GM19025 (cell line): ENCODE measurements at regions not wholly inside any gene's neighbourhood (a gene's known extent, or its start where the extent isn't known, plus 50 kb on each side); places are given as distances from the start of the nearest gene placed in this dataset.
A peak's percentile ranks its signal among the peaks of the same experiment; 100 is the strongest.

Source experiments
- ATAC-seq: cut with Tn5 transposase; IDR thresholded peaks from one replicate; pipeline ENCODE4 v1.9.1; 2021; ENCODE audit warnings: mild to moderate bottlenecking, low read depth, moderate library complexity; ENCODE audit not compliant: unreplicated experiment

DNA sequence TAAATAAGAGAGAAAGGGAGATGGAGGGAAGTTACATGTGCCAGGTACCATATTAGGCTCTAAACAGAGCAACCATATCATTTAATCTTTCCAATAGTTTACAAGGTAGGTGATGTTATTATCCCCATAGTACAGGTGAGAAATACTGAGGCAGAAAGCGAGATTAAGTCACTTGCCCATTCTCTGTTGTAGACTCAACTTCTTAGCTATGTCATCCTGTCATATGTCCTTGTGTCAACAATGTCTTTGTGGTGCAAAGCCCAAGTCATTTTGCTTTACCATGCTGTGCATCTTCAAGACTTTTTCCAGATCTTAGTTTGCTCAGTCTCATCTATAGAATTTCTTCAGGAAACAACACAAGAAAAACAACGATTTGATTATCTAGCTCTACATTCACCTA is 205.0 kb upstream of the E2F8 start:
- no peak for ATAC-seq

DNA sequence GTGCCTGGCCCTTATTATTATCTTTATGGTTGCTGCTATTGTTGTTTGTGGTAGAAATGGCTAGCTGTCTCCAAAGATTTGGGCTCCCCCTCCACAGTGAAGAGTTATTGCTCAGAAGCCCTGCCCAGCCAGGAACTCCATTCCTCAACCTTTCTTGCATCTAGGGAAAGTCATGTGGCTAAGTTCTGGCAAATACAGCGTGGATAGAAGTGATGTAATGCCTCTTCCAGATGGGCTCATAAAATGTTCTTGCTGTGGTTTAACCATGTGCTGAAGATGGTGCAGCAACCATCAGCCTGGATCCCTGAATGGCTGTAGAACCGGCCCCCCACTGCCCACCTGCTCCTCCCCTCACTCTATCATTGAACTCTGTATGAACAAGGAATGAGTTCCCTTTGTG is 203.5 kb upstream of the E2F8 start:
- no peak for ATAC-seq

DNA sequence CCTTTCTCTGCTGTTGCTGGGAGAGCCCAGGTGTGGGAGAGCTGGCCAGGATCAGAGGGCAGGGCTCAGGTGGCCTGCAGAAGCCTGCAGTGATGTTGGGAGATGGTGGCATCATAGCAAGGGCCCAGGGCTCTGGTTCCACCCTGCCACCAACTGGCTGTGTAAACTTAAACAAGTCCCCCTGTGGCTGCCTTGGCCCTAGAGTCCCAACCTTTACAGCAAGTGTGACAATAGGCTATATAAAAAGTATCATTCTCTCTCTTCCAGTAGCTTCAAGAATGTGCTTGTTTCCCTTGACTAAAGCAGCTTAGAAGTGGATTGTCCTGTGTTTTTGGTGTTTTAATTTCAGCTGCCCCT is 201.8 kb upstream of the E2F8 start:
- no peak for ATAC-seq

DNA sequence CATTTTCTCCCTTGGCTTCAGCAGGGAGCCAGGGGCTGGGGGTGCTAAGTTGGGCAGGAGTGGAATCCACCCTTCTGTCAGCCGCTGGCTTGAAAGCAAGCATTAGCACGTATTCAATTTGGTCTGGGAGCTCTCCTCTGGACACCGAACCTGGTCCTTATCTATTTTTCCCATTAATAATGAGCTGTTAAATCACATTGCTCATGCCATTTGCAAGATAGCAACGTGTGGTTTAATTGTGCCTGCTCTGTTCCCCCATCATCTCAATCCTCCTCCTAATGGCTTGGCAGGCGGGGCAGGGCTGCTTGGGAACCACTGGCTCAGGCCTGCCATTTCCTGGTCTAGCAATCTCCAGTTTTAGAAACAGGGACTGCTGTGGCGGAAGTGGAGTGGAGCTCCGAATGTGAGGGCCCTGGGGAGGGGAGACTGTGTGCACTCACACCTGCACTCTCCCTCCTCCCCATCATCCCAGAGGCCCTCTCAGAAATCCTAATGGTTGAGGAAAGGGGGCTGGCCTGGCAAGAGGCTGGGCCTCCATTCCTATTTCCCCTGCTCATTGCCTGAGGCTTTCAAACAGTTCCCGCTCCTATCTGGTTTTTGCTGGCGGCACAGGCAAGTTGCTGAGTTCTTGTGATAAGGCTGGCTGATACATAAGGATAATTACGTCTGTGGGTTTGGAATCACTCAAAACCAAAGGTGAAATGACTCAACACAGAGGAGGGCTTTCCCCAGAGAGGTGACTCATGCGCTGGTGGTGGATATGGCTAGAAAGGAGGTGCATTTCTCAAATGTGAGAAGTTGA is 201.2 kb upstream of the E2F8 start:
- ATAC-seq = peak; percentile 88

DNA sequence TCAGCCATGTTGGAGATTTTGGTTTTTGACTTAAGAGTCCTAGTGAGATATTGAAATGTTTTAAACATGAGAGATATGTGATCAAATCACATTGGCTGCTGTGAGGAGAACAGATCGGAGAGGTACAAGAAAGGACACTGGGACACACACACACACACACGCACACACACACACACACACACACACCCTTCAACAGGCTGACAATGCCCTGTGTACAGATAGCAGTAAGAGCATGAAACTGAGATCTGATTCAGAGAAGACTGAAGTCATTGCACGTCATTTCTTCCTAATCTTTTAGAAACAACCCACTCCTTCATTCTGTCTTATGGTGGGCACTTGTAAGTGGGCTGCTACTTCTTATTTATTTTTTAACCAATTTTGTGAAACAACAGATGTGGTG is 200.5 kb upstream of the E2F8 start:
- no peak for ATAC-seq

DNA sequence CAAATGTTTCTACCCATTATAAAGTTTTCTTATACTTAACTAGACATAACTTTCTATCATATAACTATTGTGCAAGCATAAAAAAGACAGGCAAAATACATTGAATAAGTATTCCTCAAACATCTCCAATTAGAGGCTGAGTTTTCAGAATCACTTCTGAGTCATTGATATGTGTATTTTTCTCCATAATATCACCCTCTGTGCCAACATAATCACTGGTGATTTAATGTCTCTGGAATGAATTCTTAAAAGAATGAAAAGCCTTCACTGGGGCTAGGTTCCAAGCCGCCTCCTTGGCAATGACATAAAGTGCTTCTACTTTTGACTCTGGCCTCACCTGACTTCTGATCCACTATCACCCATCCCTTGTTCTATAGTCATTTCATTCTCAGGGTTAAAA is 197.0 kb upstream of the E2F8 start:
- no peak for ATAC-seq

DNA sequence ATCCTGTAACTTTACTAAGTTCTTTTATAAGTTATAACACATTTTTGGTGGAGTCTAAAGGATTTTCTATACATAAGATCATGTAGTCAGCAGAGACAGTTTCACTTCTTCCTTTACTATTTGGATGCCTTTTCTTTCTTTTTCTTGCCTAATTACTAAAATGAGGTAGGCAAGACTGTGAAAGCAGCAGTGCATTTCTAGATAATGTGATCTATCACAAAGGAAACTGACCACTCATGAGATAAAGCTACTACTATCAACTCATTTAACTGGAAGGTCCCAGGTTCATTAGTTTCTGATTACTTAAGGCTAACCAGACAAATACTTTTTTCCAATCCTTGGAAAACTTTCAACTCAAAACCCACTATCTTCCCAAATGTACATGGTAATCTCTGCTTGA is 196.2 kb upstream of the E2F8 start:
- no peak for ATAC-seq

DNA sequence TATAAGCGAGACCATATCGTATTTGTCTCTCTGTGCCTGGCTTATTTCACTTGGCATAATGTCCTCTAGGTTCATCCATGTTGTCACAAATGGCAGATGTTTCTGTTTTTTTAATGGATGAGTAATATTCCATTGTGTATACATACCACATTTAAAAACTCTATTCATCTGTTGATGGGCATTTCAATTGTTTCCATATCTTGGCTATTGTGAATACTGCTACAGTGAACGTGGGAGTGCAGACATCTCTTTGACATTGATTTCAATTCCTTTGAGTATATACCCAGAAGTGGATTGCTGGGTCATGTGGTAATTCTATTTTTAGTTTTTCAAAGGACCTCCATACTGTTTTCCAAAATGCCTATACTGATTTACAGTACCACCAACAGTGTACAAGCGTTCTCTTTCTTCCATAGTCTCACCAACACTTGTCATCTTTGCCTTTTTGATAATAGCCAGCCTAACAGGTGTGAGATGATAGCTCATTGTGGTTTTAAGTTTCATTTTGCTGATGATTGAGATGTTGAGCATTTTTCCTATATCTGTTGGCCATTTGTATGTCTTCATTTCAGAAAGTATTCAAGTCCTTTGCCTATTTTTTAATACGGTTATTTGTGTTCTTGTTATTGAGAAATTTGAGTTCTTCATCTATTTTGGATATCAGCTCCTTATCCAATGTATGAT is 194.7 kb upstream of the E2F8 start:
- no peak for ATAC-seq

DNA sequence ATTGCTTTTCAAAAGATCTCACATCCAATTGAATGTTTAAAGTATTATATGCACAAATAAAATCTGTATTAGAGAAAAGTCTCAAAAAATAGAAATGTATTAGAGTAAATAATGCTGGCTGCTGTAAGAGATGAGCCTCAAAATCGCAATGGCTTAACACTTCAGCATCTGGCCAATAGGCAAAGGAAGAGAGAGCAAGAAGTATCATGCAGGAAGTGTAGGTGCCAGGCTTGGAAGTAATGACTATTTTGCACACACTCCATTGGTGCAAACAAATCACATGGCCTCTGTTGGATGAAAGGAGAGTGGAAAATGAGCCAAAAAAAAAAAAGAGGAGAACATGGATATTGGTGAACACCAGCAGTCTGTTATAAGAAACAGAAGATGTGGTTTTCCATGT is 193.0 kb upstream of the E2F8 start:
- ATAC-seq = no peak

DNA sequence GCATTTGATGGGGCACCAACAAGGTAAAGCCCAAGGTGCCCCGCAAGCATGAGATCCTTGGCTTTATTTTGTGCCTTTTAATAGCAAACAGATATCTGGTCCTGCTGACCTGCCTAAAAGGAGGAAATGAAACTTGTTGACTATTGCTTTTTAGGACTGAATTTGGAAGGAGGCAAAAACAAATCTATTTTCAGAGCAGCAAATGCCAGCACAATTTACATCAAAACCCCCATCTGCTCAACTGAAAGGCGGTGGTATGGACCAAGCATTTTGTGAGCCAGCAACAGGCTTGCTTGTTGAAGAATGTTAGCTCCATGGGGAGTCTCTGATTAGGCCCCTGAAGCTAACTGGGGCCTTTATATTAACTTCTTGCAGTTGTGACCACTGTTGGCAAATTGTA is 192.6 kb upstream of the E2F8 start:
- peak; percentile 49 for ATAC-seq

DNA sequence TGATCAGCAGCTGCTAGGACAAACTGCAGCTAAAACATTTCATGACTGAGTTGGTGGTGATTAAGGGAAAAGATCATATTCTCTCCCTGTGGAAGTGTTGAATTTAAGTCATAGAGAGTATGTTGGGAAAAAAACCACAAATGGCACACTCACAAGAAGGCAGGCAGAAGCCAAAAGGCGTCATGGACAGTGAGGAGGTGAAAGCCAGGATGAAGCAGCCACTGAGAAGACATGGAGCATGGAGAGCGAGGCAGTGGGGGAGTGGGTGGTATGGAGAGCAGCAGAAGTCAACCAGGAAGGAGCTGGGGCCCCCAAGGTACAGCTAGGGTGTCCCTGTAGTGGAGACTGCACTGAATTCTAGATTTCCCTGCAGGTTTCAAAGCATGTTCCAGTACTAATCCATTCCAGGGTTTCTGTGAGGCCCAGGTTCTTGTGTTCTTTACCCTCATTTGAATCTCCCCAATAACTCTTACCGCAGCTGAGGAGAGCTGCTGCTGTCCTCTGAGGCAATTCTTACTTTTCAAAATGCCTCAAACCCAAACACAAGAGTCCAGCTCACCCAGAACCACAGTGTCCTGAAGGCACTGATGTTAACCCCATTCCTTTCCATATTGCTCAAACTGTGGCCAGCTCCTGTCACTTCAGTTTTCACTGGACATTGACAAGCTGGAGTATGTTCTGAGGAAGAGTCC is 191.8 kb upstream of the E2F8 start:
- peak; percentile 44 for ATAC-seq

DNA sequence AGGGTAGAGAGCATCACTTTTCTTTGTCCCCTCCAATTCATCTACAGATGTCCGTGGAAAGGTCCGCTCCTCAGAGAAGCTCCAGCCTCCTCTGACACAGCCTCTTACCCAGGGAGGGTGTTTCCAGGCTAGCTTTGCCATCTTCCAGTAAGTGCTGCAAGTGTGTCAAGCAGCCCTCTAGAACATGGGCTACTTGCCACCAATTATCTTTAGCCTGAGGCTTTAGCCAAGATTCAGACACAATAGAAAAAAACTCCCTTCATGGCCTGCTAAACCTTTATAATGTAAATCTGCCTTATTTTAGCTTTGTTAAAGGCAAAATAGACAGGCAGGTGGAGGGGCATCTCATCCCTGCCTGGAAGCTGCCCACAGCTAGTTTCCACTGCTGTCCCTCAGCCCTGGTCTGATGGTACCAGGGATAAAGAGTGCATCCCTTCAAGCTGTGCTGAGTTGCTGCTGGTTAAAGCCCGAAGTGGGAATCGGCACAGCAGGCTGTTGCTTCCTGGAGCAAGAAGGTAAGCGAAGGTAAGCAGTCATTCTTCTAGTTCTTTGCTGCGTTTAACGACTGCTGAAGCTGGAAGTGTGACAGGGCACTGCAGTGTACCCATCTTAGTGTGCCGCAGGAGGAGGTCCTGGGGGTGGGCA is 190.1 kb upstream of the E2F8 start:
- no peak for ATAC-seq

DNA sequence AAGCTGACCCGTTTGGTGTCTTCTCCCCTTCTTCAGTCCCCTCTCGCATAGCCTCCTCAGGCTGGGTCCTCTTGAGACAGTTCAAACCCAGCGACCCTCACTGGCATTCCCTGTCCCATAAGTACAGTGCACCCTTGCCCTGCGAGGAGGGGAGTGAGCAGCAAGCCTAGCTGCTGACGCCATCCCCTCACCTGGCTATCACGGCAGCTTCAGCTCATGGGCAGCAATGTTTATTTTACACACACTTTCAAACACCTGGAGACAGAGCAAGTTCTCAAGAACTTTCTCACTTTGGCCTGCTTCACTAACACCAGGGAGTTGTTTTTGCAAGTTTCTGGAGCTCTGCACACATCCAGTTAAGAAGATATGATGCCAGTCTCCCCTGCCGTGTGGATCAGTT is 189.6 kb upstream of the E2F8 start:
- ATAC-seq = no peak

DNA sequence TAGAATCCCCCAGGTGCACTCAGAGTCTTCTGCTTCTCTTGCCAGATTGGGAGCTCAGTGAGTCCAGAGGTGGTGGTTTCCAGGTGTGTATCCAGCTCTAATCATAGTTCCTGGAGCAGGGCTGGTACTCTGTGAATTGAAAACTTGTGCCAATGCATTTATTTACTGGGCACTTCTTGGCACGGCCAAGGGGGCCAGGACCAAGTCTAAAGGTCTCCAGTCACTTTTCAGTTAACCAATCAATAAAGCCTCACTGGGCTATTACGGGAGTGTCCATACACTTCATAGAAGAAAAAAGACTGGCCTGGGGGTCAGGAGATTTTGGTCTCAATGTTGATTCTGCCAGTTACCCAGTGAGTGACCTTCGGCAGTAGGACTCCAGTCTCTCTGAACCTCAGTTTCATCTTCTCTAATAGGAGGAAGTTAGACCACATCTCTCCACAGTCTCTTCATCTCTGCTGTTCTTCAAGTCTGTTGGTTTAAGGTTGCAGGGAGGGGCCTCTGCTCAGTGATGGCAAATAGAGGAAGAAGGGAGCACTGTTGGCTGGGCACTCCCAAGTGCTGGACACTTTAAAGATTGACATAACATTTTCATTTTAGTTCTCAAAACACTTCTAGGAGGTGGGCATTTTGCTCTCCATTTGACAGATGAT is 188.5 kb upstream of the E2F8 start:
- no peak for ATAC-seq

DNA sequence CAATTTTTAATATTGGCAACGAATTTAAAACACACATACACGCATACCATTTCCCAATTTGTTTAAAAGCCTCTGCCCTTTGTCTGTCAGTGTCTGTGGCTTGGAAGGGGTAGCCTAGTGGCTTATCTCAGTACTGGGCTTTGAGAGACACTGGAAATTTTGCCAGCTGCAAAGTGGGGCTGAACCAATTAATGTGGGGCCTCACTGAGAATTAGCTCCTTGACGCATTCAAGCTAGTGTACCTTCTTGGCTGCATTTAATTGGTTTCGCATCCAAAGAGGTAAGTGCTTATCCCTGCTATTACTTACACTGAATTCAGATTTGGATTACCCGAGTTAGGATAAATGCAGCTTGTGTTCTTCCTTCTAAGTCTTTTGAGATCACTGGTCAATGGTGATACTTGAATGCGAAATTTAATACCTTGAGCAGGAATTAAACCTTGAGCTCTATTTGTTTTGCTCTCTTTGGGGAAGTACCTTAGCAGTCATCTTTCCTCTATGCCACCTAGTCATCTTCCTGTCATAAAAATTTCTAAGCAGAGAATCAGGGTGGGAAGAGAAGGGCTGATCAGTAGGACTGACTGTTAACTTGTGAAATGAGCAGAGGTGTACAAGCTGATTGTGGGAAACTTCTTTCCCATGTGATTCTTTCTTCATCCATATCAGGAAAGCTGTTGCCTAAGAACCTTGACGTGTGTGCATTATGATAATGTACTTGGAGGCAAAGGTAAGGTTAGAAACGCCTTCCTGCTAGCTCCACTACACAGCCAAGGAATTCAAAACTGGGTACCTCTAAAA is 187.7 kb upstream of the E2F8 start:
- no peak for ATAC-seq

DNA sequence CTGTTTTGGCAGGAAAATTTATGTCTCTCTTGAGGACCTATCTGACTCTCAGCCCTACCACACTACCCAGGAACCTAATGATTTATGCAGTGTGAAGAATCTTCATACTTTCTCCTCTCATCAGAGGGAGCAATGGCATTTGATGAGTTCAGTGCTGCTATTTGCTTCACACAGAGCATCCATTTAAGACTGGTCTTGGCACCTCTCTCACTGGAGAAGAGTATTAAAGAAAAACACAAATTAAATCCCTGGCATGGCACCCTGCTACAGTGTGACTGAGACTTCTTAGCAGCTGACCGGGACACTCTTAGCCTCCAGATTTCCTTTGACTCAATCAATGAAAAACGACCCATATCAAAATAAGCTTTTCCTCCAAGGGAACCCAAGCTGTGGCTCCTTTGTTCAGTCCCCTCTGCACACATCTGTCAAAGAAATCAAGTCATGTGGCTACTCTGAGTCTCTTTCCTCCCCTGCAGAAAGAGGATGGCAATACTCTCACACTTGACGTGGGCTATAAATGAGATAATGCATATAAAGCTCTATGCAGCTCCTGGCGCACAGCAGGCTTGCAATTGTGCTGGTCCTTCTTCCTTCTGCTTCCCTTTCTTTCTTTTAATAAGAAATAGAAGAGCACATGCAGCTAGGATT is 186.1 kb upstream of the E2F8 start:
- no peak for ATAC-seq

DNA sequence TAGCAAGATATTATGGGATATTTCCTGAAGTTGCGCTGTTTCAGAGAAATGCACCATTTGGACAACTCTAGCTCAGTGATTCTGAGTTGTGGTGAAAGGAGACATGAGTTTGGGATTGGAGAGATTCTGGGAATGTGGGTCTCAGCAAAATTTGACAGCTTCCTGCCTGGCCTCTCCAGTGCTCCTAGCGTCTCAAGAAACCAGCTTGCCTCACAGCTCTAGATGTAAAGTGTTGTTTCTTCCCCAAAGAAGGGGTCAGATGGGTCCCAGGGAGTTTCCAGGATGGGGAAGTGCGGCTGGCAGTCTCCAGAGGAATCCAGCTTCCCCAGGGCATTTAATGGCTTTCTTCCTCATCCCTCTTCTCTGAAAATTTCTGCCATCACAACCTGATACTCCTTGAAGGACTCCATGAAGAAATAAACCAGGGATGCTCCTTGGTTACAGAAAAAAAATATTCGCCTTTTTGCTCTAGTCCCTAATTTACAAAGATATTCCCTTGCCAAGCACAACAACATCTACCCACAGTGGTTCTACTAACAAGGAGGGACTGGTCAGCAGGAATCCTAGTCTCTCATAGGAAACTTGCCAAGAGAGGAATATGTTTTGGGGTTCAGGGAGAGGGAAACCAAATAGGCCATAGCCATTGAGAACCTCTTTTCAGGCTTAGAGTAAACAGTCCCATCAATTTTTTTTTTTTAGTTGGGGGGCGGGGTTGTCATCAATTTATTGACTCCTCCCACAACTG is 185.4 kb upstream of the E2F8 start:
- no peak for ATAC-seq

DNA sequence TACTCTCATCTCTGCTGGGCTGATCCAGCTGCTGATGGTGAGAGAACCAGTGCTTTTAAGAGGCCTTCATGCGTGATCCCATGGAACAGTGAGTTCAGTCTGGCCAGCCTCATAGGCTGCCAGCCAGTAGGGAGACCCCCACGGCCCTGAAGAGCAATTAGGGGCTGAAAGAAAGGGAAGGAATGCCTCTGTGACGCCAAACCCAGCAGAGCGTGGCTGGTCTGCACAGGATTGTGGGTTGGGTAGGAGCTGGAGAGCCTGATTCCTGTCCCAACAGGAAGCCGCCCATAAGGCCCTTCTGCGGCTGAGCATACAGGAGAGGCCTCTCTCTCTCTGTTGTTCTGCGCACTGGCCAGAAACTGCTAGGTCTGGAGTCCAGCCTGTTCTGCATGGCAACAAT is 181.5 kb upstream of the E2F8 start:
- ATAC-seq = no peak
